HuH-7 (cell line): ENCODE measurements at regions not wholly inside any gene's neighbourhood (a gene's known extent, or its start where the extent isn't known, plus 50 kb on each side); places are given as distances from the start of the nearest gene placed in this dataset.
"Not testable (repeated sequence)": the region's sequence is repeated elsewhere in the genome, so short reads cannot be mapped to it uniquely, and the experiment has no call there.

Source experiments
- DNase-seq: peaks from one replicate; pipeline ENCODE4 v3.0.0; 2011; ENCODE audit warnings: low spot score

GRCh38 chrX:3919668-3920423 lies 206.4 kb upstream of the PRKX start:
- not testable (repeated sequence) for DNase-seq

- DNase-seq: not testable (repeated sequence)
These were observed 201.4 kb upstream of the PRKX start for GRCh38 chrX:3914813-3915212.

- not testable (repeated sequence) for DNase-seq
These were observed 200.6 kb upstream of the PRKX start for GRCh38 chrX:3914059-3914458.

- DNase-seq: not testable (repeated sequence)
These were observed 197.6 kb upstream of the PRKX start for GRCh38 chrX:3911012-3911411.

GRCh38 chrX:3910611-3911010 lies 197.2 kb upstream of the PRKX start:
- not testable (repeated sequence) for DNase-seq

- not testable (repeated sequence) for DNase-seq
These were observed 192.2 kb upstream of the PRKX start for GRCh38 chrX:3905522-3906258.

GRCh38 chrX:3902222-3902621 lies 188.8 kb upstream of the PRKX start:
- DNase-seq: not testable (repeated sequence)

- not testable (repeated sequence) for DNase-seq
These were observed 183.3 kb upstream of the PRKX start for GRCh38 chrX:3896755-3897154.

GRCh38 chrX:3882553-3882920 lies 169.1 kb upstream of the PRKX start:
- DNase-seq: not testable (repeated sequence)

- not testable (repeated sequence) for DNase-seq
These were observed 168.6 kb upstream of the PRKX start for GRCh38 chrX:3881898-3882552.

- not testable (repeated sequence) for DNase-seq
These were observed 167.9 kb upstream of the PRKX start for GRCh38 chrX:3881255-3881895.

GRCh38 chrX:3876393-3876792 lies 162.9 kb upstream of the PRKX start:
- DNase-seq: not testable (repeated sequence)

- not testable (repeated sequence) for DNase-seq
These were observed 162.2 kb upstream of the PRKX start for GRCh38 chrX:3875638-3876037.

- not testable (repeated sequence) for DNase-seq
These were observed 158.9 kb upstream of the PRKX start for GRCh38 chrX:3872226-3872879.

- not testable (repeated sequence) for DNase-seq
These were observed 153.8 kb upstream of the PRKX start for GRCh38 chrX:3867067-3867831.

GRCh38 chrX:3858332-3858731 lies 144.9 kb upstream of the PRKX start:
- not testable (repeated sequence) for DNase-seq

- not testable (repeated sequence) for DNase-seq
These were observed 130.2 kb upstream of the PRKX start for GRCh38 chrX:3843522-3844145.

GRCh38 chrX:3842822-3843521 lies 129.5 kb upstream of the PRKX start:
- DNase-seq: not testable (repeated sequence)

- DNase-seq: not testable (repeated sequence)
These were observed 125.3 kb upstream of the PRKX start for GRCh38 chrX:3838754-3839153.
